ENCODE measurements at regions not wholly inside any gene's neighbourhood (a gene's known extent, or its start where the extent isn't known, plus 50 kb on each side); places are given as distances from the start of the nearest gene placed in this dataset.

DNA sequence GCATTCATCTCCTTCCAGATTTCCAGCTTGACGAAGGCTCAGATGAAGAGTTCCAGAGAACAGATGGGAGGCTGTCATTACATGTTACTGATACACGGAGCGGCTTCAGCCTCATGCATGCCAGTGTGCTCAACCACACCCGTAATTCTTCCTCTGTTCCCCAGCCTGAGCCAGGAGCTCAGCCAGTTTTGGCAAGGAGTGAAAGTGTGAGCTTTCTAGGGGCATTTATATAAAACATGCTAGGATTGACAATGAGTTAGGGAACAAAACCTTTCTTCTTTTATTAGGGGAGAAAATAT, 290.4 kb upstream of the PLXNA2 start:
- TF ChIP-seq, protein P1, sequence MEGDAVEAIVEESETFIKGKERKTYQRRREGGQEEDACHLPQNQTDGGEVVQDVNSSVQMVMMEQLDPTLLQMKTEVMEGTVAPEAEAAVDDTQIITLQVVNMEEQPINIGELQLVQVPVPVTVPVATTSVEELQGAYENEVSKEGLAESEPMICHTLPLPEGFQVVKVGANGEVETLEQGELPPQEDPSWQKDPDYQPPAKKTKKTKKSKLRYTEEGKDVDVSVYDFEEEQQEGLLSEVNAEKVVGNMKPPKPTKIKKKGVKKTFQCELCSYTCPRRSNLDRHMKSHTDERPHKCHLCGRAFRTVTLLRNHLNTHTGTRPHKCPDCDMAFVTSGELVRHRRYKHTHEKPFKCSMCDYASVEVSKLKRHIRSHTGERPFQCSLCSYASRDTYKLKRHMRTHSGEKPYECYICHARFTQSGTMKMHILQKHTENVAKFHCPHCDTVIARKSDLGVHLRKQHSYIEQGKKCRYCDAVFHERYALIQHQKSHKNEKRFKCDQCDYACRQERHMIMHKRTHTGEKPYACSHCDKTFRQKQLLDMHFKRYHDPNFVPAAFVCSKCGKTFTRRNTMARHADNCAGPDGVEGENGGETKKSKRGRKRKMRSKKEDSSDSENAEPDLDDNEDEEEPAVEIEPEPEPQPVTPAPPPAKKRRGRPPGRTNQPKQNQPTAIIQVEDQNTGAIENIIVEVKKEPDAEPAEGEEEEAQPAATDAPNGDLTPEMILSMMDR (IDR thresholded peaks at IDR 0.05), result no peak
- no peak for TF ChIP-seq POLR2A (IDR thresholded peaks at IDR 0.05)
